Effector memory CD8-positive, alpha-beta T cell (primary cell): ENCODE measurements at regions not wholly inside any gene's neighbourhood (a gene's known extent, or its start where the extent isn't known, plus 50 kb on each side); places are given as distances from the start of the nearest gene placed in this dataset.

Experiments used
- ATAC-seq: fragments of 150-1000 bp; cut with Tn5 transposase; replicated peaks from 2 replicates; pipeline ENCODE4 v1.10.0; 2021; ENCODE audit warnings: mild to moderate bottlenecking, moderate library complexity
- DNase-seq, 3 experiments: peaks; one replicate each; pipeline ENCODE4 v3.0.0; 2021
- H3K27ac Mint-ChIP-seq, 2 donors: one replicate each; pipeline ENCODE4 v1.8.0; 2022; ENCODE audit warnings: mild to moderate bottlenecking in 2 of 2, mixed read lengths in 2 of 2, moderate library complexity in 2 of 2
- H3K27me3 Mint-ChIP-seq, 2 donors: one replicate each; pipeline ENCODE4 v1.8.0; 2022; ENCODE audit warnings: mixed read lengths in 2 of 2
- H3K36me3 Mint-ChIP-seq: one replicate; pipeline ENCODE4 v1.8.0; 2022; ENCODE audit warnings: mild to moderate bottlenecking, moderate library complexity, mixed read lengths; ENCODE audit not compliant: insufficient read depth
- H3K4me1 Mint-ChIP-seq, 2 donors: one replicate each; pipeline ENCODE4 v1.8.0; 2022; ENCODE audit warnings: low read depth in 2 of 2, mixed read lengths in 2 of 2
- H3K4me3 Mint-ChIP-seq, 2 donors: one replicate each; pipeline ENCODE4 v1.8.0; 2022; ENCODE audit warnings: mild to moderate bottlenecking in 2 of 2, mixed read lengths in 2 of 2, moderate library complexity in 2 of 2
- H3K9me3 Mint-ChIP-seq, 2 donors: one replicate each; pipeline ENCODE4 v1.8.0; 2022; ENCODE audit warnings: mixed read lengths in 2 of 2

GRCh38 chr16:73692861-73693260, 603.8 kb upstream of the PSMD7 start:
- Mint-ChIP-seq H3K4me1 (no peaks in the 10 kb centered on the region), H3K27ac (no peak overlapping the region), H3K27me3 (no peaks in the 10 kb centered on the region), H3K36me3 (no peaks in the 10 kb centered on the region), H3K4me3 (no peak overlapping the region), H3K9me3 (peaks cover 2 to 6% of the 10 kb centered on the region in 2 donors)
- DNase-seq (no peak), ATAC-seq (no peak)

- Mint-ChIP-seq H3K4me1 (no peaks in the 10 kb centered on the region), H3K27me3 (no peaks in the 10 kb centered on the region), H3K4me3 (no peak overlapping the region), H3K27ac (no peak overlapping the region), H3K36me3 (no peaks in the 10 kb centered on the region), H3K9me3 (peaks cover 0 to 7% of the 10 kb centered on the region in 2 donors)
- ATAC-seq (no peak), DNase-seq (no peak)
These were observed 612.8 kb upstream of the PSMD7 start for GRCh38 chr16:73683804-73684203.

GRCh38 chr16:73672135-73672534, 624.2 kb upstream of the ZFHX3 start:
- Mint-ChIP-seq H3K9me3 (peaks cover 0 to 6% of the 10 kb centered on the region in 2 donors), H3K27me3 (no peaks in the 10 kb centered on the region), H3K4me1 (no peaks in the 10 kb centered on the region), H3K36me3 (peaks cover 4% of the 10 kb centered on the region), H3K4me3 (no peak overlapping the region), H3K27ac (no peak overlapping the region)
- no peak for ATAC-seq
- no peak for DNase-seq

- Mint-ChIP-seq H3K27me3 (no peaks in the 10 kb centered on the region), H3K36me3 (peaks cover 4% of the 10 kb centered on the region), H3K27ac (no peak overlapping the region), H3K4me3 (no peak overlapping the region), H3K4me1 (no peaks in the 10 kb centered on the region), H3K9me3 (peaks cover 0 to 8% of the 10 kb centered on the region in 2 donors)
- ATAC-seq, result no peak
- DNase-seq, result no peak
These were observed 623.2 kb upstream of the ZFHX3 start for GRCh38 chr16:73670836-73671820.

GRCh38 chr16:73669535-73670274, 621.8 kb upstream of the ZFHX3 start:
- Mint-ChIP-seq H3K36me3 (peaks cover 4% of the 10 kb centered on the region), H3K27ac (no peak overlapping the region), H3K27me3 (no peaks in the 10 kb centered on the region), H3K4me1 (no peaks in the 10 kb centered on the region), H3K4me3 (no peak overlapping the region), H3K9me3 (peaks cover 0 to 8% of the 10 kb centered on the region in 2 donors)
- ATAC-seq (no peak), DNase-seq (no peak)

GRCh38 chr16:73663720-73664119, 615.8 kb upstream of the ZFHX3 start:
- ATAC-seq, result no peak
- no peak for DNase-seq
- H3K9me3 Mint-ChIP-seq, result peaks cover 0 to 7% of the 10 kb centered on the region in 2 donors
- H3K36me3 Mint-ChIP-seq, result no peaks in the 10 kb centered on the region
- H3K4me3 Mint-ChIP-seq, result no peak overlapping the region
- H3K27me3 Mint-ChIP-seq, result no peaks in the 10 kb centered on the region
- no peak overlapping the region for H3K27ac Mint-ChIP-seq
- H3K4me1 Mint-ChIP-seq, result no peaks in the 10 kb centered on the region

- Mint-ChIP-seq H3K9me3 (peaks cover 7 to 16% of the 10 kb centered on the region in 2 donors), H3K36me3 (no peaks in the 10 kb centered on the region), H3K4me1 (no peaks in the 10 kb centered on the region), H3K27me3 (no peaks in the 10 kb centered on the region), H3K27ac (no peak overlapping the region), H3K4me3 (no peak overlapping the region)
- ATAC-seq, result no peak
- no peak for DNase-seq
These were observed 588.3 kb upstream of the ZFHX3 start for GRCh38 chr16:73636196-73636595.

- no peak for DNase-seq
- H3K27ac Mint-ChIP-seq, result no peak overlapping the region
These were observed 581.1 kb upstream of the ZFHX3 start for GRCh38 chr16:73629011-73629410.

GRCh38 chr16:73617738-73618137, 569.8 kb upstream of the ZFHX3 start:
- DNase-seq (no peak), ATAC-seq (no peak)
- no peaks in the 10 kb centered on the region for H3K27me3 Mint-ChIP-seq
- H3K9me3 Mint-ChIP-seq, result peaks cover 0 to 8% of the 10 kb centered on the region in 2 donors
- H3K4me3 Mint-ChIP-seq, result no peak overlapping the region
- H3K4me1 Mint-ChIP-seq, result no peaks in the 10 kb centered on the region
- H3K36me3 Mint-ChIP-seq, result no peaks in the 10 kb centered on the region
- no peak overlapping the region for H3K27ac Mint-ChIP-seq

More at GRCh38 chr16:73629011-73629410, 581.1 kb upstream of the ZFHX3 start:
- ATAC-seq, result no peak
- Mint-ChIP-seq H3K27me3 (no peaks in the 10 kb centered on the region), H3K4me1 (no peaks in the 10 kb centered on the region), H3K4me3 (no peak overlapping the region), H3K9me3 (no peaks in the 10 kb centered on the region), H3K36me3 (no peaks in the 10 kb centered on the region)

- Mint-ChIP-seq H3K27ac (no peak overlapping the region), H3K4me3 (no peak overlapping the region), H3K4me1 (no peaks in the 10 kb centered on the region), H3K27me3 (no peaks in the 10 kb centered on the region), H3K9me3 (peaks cover 0 to 8% of the 10 kb centered on the region in 2 donors), H3K36me3 (no peaks in the 10 kb centered on the region)
- DNase-seq (no peak), ATAC-seq (no peak)
These were observed 568.8 kb upstream of the ZFHX3 start for GRCh38 chr16:73616770-73617169.

- no peak for DNase-seq
- H3K9me3 Mint-ChIP-seq, result peaks cover 0 to 8% of the 10 kb centered on the region in 2 donors
- no peaks in the 10 kb centered on the region for H3K36me3 Mint-ChIP-seq
- no peaks in the 10 kb centered on the region for H3K27me3 Mint-ChIP-seq
- no peak for ATAC-seq
- H3K4me1 Mint-ChIP-seq, result no peaks in the 10 kb centered on the region
- no peak overlapping the region for H3K4me3 Mint-ChIP-seq
- no peak overlapping the region for H3K27ac Mint-ChIP-seq
These were observed 568.3 kb upstream of the ZFHX3 start for GRCh38 chr16:73616166-73616753.

GRCh38 chr16:73615071-73615940, 567.4 kb upstream of the ZFHX3 start:
- H3K4me3 Mint-ChIP-seq, result no peak overlapping the region
- no peaks in the 10 kb centered on the region for H3K4me1 Mint-ChIP-seq
- no peaks in the 10 kb centered on the region for H3K27me3 Mint-ChIP-seq
- no peak for ATAC-seq
- no peak for DNase-seq
- H3K9me3 Mint-ChIP-seq, result peaks cover 0 to 4% of the 10 kb centered on the region in 2 donors
- no peaks in the 10 kb centered on the region for H3K36me3 Mint-ChIP-seq
- no peak overlapping the region for H3K27ac Mint-ChIP-seq

- H3K9me3 Mint-ChIP-seq, result peaks cover 0 to 4% of the 10 kb centered on the region in 2 donors
- H3K27me3 Mint-ChIP-seq, result no peaks in the 10 kb centered on the region
- no peaks in the 10 kb centered on the region for H3K36me3 Mint-ChIP-seq
- no peak overlapping the region for H3K4me3 Mint-ChIP-seq
- DNase-seq, result no peak
- H3K27ac Mint-ChIP-seq, result no peak overlapping the region
- ATAC-seq, result no peak
- no peaks in the 10 kb centered on the region for H3K4me1 Mint-ChIP-seq
These were observed 566.2 kb upstream of the ZFHX3 start for GRCh38 chr16:73614131-73614530.
